Rectal smooth muscle tissue (tissue), 1 donor: ENCODE measurements at regions not wholly inside any gene's neighbourhood (a gene's known extent, or its start where the extent isn't known, plus 50 kb on each side); places are given as distances from the start of the nearest gene placed in this dataset.
"Not testable (repeated sequence)": the region's sequence is repeated elsewhere in the genome, so short reads cannot be mapped to it uniquely, and the experiment has no call there.

Source experiments
- H3K27ac ChIP-seq: one replicate; pipeline ENCODE4 v1.7.0; 2013; ENCODE audit warnings: low read depth, low read length, inconsistent platforms
- H3K27me3 ChIP-seq: one replicate; pipeline ENCODE4 v1.7.0; 2013; ENCODE audit warnings: low read length; ENCODE audit not compliant: control insufficient read depth, insufficient read depth
- H3K36me3 ChIP-seq: one replicate; pipeline ENCODE4 v1.7.0; 2013; ENCODE audit warnings: low read length; ENCODE audit not compliant: control insufficient read depth, insufficient read depth
- H3K4me1 ChIP-seq: one replicate; pipeline ENCODE4 v1.7.0; 2013; ENCODE audit warnings: low read length; ENCODE audit not compliant: control insufficient read depth, insufficient read depth
- H3K4me3 ChIP-seq: one replicate; pipeline ENCODE4 v1.7.0; 2013; ENCODE audit warnings: low read length
- H3K9ac ChIP-seq: one replicate; pipeline ENCODE4 v1.7.0; 2013; ENCODE audit warnings: low read length

GRCh38 chr2:167835290-167835689, 412.1 kb downstream of the STK39 start:
- H3K9ac ChIP-seq, H3K4me1 ChIP-seq, H3K4me3 ChIP-seq, H3K27me3 ChIP-seq, H3K27ac ChIP-seq, H3K36me3 ChIP-seq: not testable (repeated sequence)

DNA sequence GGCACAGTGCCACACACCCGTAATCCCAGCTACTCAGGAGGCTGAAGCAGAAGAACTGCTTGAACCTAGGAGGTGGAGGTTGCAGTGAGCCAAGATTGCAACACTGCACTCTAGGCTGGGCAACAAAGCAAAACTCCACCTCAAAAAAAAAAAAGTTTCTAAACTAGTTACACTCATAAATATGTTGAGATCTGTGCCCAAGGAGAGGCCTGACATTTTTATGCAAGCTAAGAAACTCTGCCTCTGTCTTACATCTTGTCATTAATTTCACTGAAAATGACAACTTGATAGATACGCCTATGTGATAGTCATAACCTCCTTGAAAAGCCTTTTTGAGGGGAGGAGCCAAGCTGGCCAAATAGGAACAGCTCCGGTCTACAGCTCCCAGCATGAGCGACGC, 412.7 kb downstream of the STK39 start:
- H3K4me1 ChIP-seq = peaks cover 5% of the 10 kb centered on the region
- H3K9ac ChIP-seq = no peak overlapping the region
- no peaks in the 10 kb centered on the region for H3K36me3 ChIP-seq
- no peak overlapping the region for H3K27ac ChIP-seq
- H3K27me3 ChIP-seq = no peaks in the 10 kb centered on the region
- no peak overlapping the region for H3K4me3 ChIP-seq

GRCh38 chr2:167833294-167833693, 414.1 kb downstream of the STK39 start:
- peaks cover 5% of the 10 kb centered on the region for H3K4me1 ChIP-seq

DNA sequence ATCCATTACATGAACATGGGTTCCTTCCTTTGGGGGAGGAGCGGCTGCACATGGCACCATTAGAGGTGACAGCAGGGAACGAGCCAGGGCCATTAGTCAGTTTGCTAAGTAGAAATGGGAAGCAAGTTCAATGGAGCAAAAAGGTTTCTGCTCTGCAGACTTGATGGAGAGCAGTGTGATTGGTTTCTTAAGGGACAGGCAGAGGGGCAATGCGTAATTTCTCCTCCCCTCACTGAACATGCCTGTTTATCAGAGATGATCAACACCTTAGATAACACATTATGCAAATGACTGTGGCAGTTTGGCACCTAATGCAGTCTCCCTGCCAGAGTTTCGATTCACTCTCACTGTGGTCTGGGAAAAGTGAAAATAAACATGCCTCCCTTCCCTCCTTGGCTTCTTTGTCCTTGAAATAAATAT, 414.5 kb downstream of the STK39 start:
- peaks cover 5% of the 10 kb centered on the region for H3K4me1 ChIP-seq
- H3K36me3 ChIP-seq = no peaks in the 10 kb centered on the region
- H3K27me3 ChIP-seq = no peaks in the 10 kb centered on the region
- no peak overlapping the region for H3K4me3 ChIP-seq
- H3K9ac ChIP-seq = no peak overlapping the region
- no peak overlapping the region for H3K27ac ChIP-seq

More at GRCh38 chr2:167833294-167833693, 414.1 kb downstream of the STK39 start:
- Histone ChIP-seq H3K27ac (no peak overlapping the region), H3K9ac (no peak overlapping the region), H3K27me3 (no peaks in the 10 kb centered on the region), H3K4me3 (no peak overlapping the region), H3K36me3 (no peaks in the 10 kb centered on the region)

DNA sequence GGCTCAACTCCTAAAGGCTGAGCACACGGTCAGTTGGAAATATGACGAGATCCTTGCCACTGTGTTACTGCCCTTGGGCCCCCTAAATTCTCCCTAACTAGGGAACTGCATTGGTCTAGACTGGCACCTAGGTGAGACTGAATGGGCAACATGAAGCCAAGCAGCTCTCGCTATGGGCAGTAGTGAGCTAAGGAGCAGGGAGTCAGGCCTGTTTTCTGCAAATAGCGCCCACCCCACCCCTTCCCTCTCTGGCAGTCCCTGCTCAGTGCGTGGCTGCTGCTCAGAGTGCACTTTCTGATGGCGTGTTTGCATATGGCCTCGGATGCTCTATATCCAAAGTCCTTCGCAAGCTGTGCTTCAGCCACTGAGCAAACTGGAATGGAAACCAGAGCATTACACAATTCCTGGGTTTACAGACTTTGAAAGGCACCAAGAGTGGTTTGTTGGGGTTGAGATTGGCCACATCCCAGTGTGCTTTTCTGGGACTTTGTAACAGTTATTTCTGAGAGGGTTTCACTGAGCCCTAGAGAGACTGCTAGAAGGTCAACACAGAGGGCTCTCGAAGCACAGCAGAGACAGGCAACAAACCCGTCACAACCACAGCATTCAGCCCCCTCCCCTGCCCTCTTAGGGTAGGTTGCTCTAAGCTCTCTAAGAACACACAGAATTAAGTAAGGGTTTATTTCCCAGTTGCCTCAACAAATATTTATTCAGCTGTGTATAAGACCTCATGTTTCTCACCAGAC, 419.9 kb downstream of the STK39 start:
- Histone ChIP-seq H3K4me3 (no peak overlapping the region), H3K36me3 (no peaks in the 10 kb centered on the region), H3K9ac (no peak overlapping the region), H3K27me3 (no peaks in the 10 kb centered on the region), H3K4me1 (no peaks in the 10 kb centered on the region), H3K27ac (no peak overlapping the region)

GRCh38 chr2:167826906-167827305, 420.5 kb downstream of the STK39 start:
- no peaks in the 10 kb centered on the region for H3K4me1 ChIP-seq
- no peak overlapping the region for H3K27ac ChIP-seq
- H3K9ac ChIP-seq = no peak overlapping the region
- no peaks in the 10 kb centered on the region for H3K27me3 ChIP-seq
- no peaks in the 10 kb centered on the region for H3K36me3 ChIP-seq
- no peak overlapping the region for H3K4me3 ChIP-seq

GRCh38 chr2:167825664-167826063, 421.7 kb downstream of the STK39 start:
- no peaks in the 10 kb centered on the region for H3K27me3 ChIP-seq
- H3K4me3 ChIP-seq = no peak overlapping the region
- no peaks in the 10 kb centered on the region for H3K36me3 ChIP-seq
- no peak overlapping the region for H3K27ac ChIP-seq
- H3K4me1 ChIP-seq = no peaks in the 10 kb centered on the region
- H3K9ac ChIP-seq = no peak overlapping the region

DNA sequence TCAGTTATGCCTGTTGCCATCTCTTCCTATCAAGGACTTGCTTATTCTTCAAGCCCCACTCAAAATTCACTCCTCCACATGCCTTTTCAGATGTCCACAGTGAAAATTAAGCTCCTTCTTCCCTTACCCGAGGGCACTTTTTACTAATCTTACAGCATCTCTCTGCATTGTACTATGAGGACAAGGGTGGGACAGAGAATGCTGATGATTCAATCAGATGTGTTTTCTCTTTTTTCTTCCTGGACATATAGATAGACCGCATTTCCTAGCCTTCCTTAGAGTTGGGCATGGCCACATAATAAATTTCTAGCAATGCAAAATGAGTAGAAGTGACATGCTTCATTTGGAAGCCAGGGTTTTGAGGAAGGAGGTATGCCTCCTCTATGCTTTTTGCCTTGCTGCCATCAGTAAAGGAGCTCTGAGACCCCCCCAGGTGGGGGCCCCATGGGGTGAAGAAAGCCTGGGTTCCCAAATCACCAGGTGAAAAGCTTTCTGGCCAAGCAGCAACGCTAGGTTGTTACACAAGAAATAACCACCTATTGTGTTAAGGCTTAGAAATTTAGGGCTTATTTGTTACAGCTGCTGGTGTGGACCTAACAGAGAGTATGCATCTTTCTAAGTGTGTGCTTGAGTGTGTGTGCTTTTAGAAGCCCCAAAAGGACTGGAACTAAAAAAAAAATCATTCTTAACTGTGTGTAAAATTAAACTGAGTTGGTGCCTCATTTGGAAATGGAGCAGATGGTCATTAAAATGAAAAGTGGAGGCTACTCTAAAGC, 424.5 kb downstream of the STK39 start:
- no peak overlapping the region for H3K9ac ChIP-seq
- no peak overlapping the region for H3K4me3 ChIP-seq
- H3K36me3 ChIP-seq = no peaks in the 10 kb centered on the region
- H3K27ac ChIP-seq = no peak overlapping the region
- no peaks in the 10 kb centered on the region for H3K27me3 ChIP-seq
- H3K4me1 ChIP-seq = no peaks in the 10 kb centered on the region

- Histone ChIP-seq H3K4me1 (no peaks in the 10 kb centered on the region), H3K27me3 (no peaks in the 10 kb centered on the region), H3K36me3 (no peaks in the 10 kb centered on the region), H3K27ac (no peak overlapping the region), H3K4me3 (no peak overlapping the region), H3K9ac (no peak overlapping the region)
Observed at GRCh38 chr2:167820488-167820887, 426.9 kb downstream of the STK39 start.

GRCh38 chr2:167818521-167818920, 428.9 kb downstream of the STK39 start:
- Histone ChIP-seq H3K36me3 (no peaks in the 10 kb centered on the region), H3K9ac (no peak overlapping the region), H3K27me3 (no peaks in the 10 kb centered on the region), H3K4me3 (no peak overlapping the region), H3K27ac (no peak overlapping the region), H3K4me1 (no peaks in the 10 kb centered on the region)

DNA sequence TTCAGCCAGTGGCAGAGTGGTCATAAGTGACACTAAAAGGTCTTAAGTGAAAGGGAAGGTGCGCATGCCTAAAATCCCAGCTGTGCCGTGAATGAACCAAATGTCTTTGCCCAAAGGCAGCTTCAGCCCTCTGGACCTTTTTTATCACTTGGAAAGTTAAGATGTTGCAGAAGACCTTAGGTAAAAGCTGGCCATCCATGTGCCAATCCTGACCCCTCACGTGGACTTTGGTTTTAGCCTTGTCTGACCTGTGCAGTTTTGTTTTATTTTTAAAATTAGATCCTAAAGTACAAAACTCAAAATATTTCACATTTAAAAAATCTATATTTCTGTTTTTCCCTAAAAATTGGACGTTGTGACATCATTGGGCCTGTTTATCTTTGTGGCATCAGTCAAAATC, 429.5 kb downstream of the STK39 start:
- no peaks in the 10 kb centered on the region for H3K36me3 ChIP-seq

GRCh38 chr2:167817422-167817821, 430.0 kb downstream of the STK39 start:
- no peak overlapping the region for H3K27ac ChIP-seq
- H3K9ac ChIP-seq = no peak overlapping the region
- no peaks in the 10 kb centered on the region for H3K36me3 ChIP-seq
- H3K4me1 ChIP-seq = no peaks in the 10 kb centered on the region
- no peaks in the 10 kb centered on the region for H3K27me3 ChIP-seq
- H3K4me3 ChIP-seq = no peak overlapping the region

More for the DNA sequence above, 429.5 kb downstream of the STK39 start:
- Histone ChIP-seq H3K4me1 (no peaks in the 10 kb centered on the region), H3K27ac (no peak overlapping the region), H3K27me3 (no peaks in the 10 kb centered on the region), H3K4me3 (no peak overlapping the region), H3K9ac (no peak overlapping the region)

- H3K27ac ChIP-seq = no peak overlapping the region
- H3K4me3 ChIP-seq = no peak overlapping the region
- H3K9ac ChIP-seq = no peak overlapping the region
- no peaks in the 10 kb centered on the region for H3K4me1 ChIP-seq
- H3K27me3 ChIP-seq = no peaks in the 10 kb centered on the region
- H3K36me3 ChIP-seq = no peaks in the 10 kb centered on the region
Observed at GRCh38 chr2:167816874-167817290, 430.5 kb downstream of the STK39 start.
